OCI-M1 (cell line): ENCODE measurements at regions not wholly inside any gene's neighbourhood (a gene's known extent, or its start where the extent isn't known, plus 50 kb on each side); places are given as distances from the start of the nearest gene placed in this dataset.

Experiments
- DNase-seq: peaks from one replicate; lab custom pipeline; 2025; lab: John Stamatoyannopoulos, UW

- no peak for DNase-seq
Measured at GRCh38 chr1:57724535-57724934, 300.7 kb upstream of the DAB1 start.

- no peak for DNase-seq
Measured at GRCh38 chr1:57722285-57722978, 298.6 kb upstream of the DAB1 start.

GRCh38 chr1:57721001-57721400, 297.1 kb upstream of the DAB1 start:
- no peak for DNase-seq

DNA sequence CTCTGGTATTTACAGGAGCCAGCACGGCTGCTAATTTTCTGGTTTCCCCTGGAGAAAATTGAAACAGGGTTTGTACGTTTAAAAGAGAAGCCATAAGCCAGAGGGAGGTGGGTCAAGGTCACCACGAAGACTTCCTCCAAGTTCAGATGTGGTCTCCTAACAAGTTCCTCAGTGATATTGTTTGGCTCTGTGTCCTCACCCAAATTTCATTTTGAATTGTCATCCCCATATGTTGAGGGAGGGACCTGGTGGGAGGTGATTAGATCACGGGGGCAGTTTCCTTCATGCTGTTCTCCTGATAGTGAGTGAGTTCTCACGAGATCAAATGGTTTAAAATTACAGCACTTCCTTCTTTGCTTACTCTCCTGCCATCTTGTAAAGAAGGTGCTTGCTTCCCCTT, 295.4 kb upstream of the DAB1 start:
- DNase-seq = peak; percentile 87

GRCh38 chr1:57713501-57713900, 289.6 kb upstream of the DAB1 start:
- no peak for DNase-seq

- no peak for DNase-seq
Measured at GRCh38 chr1:57712846-57713245, 289.0 kb upstream of the DAB1 start.

GRCh38 chr1:57711326-57711725, 287.5 kb upstream of the DAB1 start:
- no peak for DNase-seq

DNA sequence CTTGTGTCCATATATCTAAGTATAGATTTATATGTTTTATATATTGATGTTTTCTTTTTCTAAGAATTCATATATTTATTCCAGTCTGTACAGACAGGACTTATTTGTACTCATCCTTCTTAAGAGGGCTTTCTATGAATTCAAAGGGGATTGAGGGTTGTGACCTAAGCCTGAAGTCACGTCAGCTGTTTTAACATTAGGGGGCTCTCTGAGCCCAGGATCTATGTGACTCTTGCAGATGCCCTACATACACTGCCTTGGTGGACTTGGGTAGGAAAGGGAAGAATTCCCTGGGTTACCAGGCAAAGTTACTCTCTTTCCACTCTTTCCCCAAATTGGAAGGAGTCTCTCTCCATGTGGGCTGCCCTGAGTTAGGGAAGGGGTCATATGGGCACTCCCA, 283.8 kb upstream of the DAB1 start:
- no peak for DNase-seq

GRCh38 chr1:57704811-57705210, 281.0 kb upstream of the DAB1 start:
- no peak for DNase-seq

- DNase-seq = no peak
Measured at GRCh38 chr1:57704231-57704630, 280.4 kb upstream of the DAB1 start.

- DNase-seq = no peak
Measured at GRCh38 chr1:57696904-57697303, 273.0 kb upstream of the DAB1 start.

DNA sequence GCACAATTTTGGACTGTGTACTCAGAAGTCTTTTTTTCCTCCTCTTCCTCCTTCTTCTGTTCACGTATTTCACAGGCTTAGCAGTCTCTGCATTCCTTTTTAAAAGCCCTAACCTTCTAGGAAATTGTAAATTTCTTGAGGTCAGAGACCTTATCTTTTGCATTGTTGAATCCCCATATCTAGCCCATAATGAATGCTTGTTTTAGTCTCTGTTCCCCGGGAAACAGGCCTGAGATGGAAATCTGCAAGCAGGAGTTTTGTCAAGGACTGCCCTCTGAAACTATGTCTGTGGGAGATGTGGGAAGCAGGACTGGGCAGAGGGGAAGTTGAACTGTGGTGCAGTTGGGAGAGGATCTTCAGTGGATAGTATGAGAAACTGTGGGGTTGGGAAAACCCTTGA, 272.2 kb upstream of the DAB1 start:
- DNase-seq = no peak

- DNase-seq = no peak
Measured at GRCh38 chr1:57686306-57686705, 262.4 kb upstream of the DAB1 start.

GRCh38 chr1:57683037-57683942, 259.4 kb upstream of the DAB1 start:
- DNase-seq = no peak

DNA sequence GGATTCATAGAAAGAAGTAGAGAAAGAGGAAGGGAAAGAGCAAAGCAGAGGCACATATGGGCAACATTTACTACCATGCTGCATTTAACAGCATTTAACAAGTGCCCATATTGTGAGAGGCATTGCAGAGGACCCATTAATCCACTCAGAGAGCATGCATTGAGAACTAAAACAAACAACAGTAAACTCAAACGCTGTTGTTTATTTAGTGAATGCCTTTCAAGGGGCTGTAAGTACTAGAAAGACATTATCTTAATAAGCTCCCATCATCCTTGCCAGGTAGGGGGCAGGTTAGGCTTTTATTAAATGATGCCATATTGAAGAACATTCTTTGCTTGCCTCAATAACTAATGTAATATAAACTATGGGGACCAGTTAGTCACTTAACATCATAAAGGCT, 254.3 kb upstream of the DAB1 start:
- DNase-seq = no peak

- no peak for DNase-seq
Measured at GRCh38 chr1:57675776-57676175, 251.9 kb upstream of the DAB1 start.

DNA sequence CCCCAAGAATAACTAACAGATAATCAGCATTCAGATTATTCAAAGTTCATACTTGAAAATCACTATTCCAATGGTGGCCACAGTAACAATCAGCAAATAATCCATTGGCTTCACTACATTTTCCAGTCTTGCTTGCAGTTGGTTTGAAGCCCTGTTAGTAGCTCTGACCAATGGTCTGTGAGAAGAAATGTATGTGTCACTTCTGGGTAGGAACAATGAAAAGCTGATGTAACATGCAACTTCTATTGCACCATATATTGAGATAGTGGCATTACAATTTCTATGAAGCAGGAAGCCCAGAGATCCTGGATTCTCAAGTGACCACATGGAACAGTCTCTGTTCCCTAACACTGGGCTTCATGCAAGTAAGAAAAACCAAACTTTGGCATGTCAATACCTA, 250.9 kb upstream of the DAB1 start:
- DNase-seq = peak; percentile 84

DNA sequence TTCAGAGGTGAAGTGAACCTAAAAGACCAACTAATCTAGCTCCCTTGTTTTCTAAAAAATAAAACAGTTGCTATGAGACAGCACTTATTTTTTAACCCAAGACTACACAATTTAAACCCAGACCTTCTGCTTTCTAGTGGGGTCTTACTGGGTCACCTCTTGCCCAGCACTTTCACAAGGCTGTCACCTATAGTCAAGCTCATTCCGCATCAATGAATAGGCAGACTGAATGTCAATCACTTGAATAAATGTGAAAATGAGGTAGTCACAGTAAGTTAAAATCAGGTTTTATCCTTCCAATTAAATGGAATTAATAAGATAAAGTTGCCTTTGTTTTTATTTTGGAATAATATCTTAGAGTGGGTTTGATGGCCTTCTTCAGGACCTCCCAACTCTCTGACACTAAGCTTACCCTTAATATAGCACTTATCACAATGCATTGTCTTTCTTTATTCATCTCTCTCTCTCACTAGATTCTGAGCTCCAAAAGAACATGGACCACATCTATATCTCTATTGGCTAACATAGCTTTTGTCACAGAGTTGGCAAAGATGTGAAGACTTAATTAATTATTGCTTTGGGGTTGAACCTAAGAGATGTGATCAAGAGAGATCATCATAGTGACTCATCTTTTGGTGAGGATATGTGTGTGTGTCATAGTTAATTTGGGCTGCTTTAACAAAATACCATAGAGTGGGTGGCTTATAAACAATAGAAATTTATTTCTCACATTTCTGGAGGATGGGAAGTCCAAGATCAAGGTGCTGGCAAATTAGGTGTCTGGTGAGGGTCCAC, 248.7 kb upstream of the DAB1 start:
- DNase-seq = no peak

DNA sequence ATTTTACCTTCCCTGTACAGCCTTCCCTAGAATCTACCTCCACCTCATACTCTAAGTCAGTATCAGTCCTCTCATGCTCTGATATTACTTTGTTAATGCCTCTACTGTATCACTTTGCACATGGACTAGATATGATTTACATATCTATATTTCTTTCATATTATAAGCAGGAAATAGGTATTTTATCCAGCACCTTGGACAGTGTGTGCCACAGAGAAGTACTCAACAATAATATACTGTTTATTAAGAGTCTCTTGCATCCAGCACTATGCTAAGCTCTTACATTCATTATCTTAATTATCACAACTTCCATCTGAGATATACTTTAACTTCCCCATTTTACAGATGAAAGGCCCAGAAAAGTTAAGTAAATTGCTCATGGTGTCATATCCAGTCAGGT, 247.9 kb upstream of the DAB1 start:
- no peak for DNase-seq

GRCh38 chr1:57659804-57660203, 235.9 kb upstream of the DAB1 start:
- no peak for DNase-seq

- no peak for DNase-seq
Measured at GRCh38 chr1:57655161-57655560, 231.3 kb upstream of the DAB1 start.

- DNase-seq = no peak
Measured at GRCh38 chr1:57644667-57645066, 220.8 kb upstream of the DAB1 start.

- no peak for DNase-seq
Measured at GRCh38 chr1:57638239-57638638, 214.4 kb upstream of the DAB1 start.
